PC-3 (cell line): ENCODE measurements at regions not wholly inside any gene's neighbourhood (a gene's known extent, or its start where the extent isn't known, plus 50 kb on each side); places are given as distances from the start of the nearest gene placed in this dataset.

Experiments used
- ATAC-seq: fragments of 200-7000 bp; cut with Tn5 transposase; 2 replicates; pipeline ENCODE4 v1.9.1; 2020; ENCODE audit warnings: mild to moderate bottlenecking, moderate library complexity
- BruUV-seq: library from RNA; stranded (reverse); fragments of 400-500 nt; replicated peaks from 2 replicates; lab custom pipeline; 2021; lab: Mats Ljungman, UMichigan
- CTCF ChIA-PET: fragments of 300-600 bp; sonication (Branson Sonifier 250); formaldehyde crosslinking; loops from one replicate; lab custom pipeline; 2022; ENCODE audit warnings: antibody characterized with exemption; lab: Charles Lee
- POLR2A ChIA-PET: fragments of 300-600 bp; sonication (Branson Sonifier 250); formaldehyde crosslinking; loops from one replicate; lab custom pipeline; 2022; ENCODE audit warnings: antibody characterized with exemption; ENCODE audit not compliant: unreplicated experiment; lab: Charles Lee
- DNase-seq: peaks from one replicate; pipeline ENCODE4 v3.0.0-alpha.2; 2015
- H2AFZ ChIP-seq: fragments of 300-600 bp; sonication (generic); 2 replicates; pipeline ENCODE4 v1.6.0; 2016; ENCODE audit warnings: antibody characterized with exemption, low read length
- H3F3A ChIP-seq: fragments of 300-600 bp; sonication (generic); one replicate; pipeline ENCODE4 v1.6.0; 2017; ENCODE audit warnings: antibody characterized with exemption, low read length, control low read depth, mild to moderate bottlenecking; ENCODE audit not compliant: unreplicated experiment
- H3K27ac ChIP-seq: fragments of 300-600 bp; sonication (generic); 2 replicates; pipeline ENCODE4 v1.5.1; 2016; ENCODE audit warnings: mild to moderate bottlenecking, low read length
- H3K27me3 ChIP-seq: fragments of 300-600 bp; sonication (generic); 2 replicates; pipeline ENCODE4 v1.6.1; 2016; ENCODE audit warnings: low read length, mixed read lengths
- H3K36me3 ChIP-seq: fragments of 300-600 bp; sonication (generic); 2 replicates; pipeline ENCODE4 v1.6.1; 2016; ENCODE audit warnings: low read depth, mixed run types, low read length, mixed read lengths
- H3K4me1 ChIP-seq: fragments of 300-600 bp; sonication (generic); 2 replicates; pipeline ENCODE4 v1.5.1; 2016; ENCODE audit warnings: low read length; ENCODE audit not compliant: insufficient read depth
- H3K4me2 ChIP-seq: fragments of 300-600 bp; sonication (generic); 2 replicates; pipeline ENCODE4 v1.6.0; 2016; ENCODE audit warnings: low read length
- H3K4me3 ChIP-seq: fragments of 300-600 bp; sonication (generic); 2 replicates; pipeline ENCODE4 v1.5.1; 2016; ENCODE audit warnings: mild to moderate bottlenecking, low read length, mixed read lengths
- H3K79me2 ChIP-seq: fragments of 300-600 bp; sonication (generic); 2 replicates; pipeline ENCODE4 v1.6.1; 2017; ENCODE audit warnings: low read length, mixed read lengths
- H3K9ac ChIP-seq: fragments of 300-600 bp; sonication (generic); 2 replicates; pipeline ENCODE4 v1.6.0; 2016; ENCODE audit warnings: mild to moderate bottlenecking, low read length
- H3K9me2 ChIP-seq: fragments of 300-600 bp; sonication (generic); replicated peaks from 2 replicates; pipeline ENCODE4 v1.6.1; 2016; ENCODE audit warnings: mixed run types, low read length, mixed read lengths
- H3K9me3 ChIP-seq: fragments of 300-600 bp; sonication (generic); 2 replicates; pipeline ENCODE4 v1.6.1; 2016; ENCODE audit warnings: low read length, mixed read lengths
- H4K20me1 ChIP-seq: fragments of 300-600 bp; sonication (generic); 2 replicates; pipeline ENCODE4 v1.6.1; 2016; ENCODE audit warnings: low read length, mixed read lengths
- CTCF ChIP-seq: fragments of 300-600 bp; sonication (generic); conservative IDR thresholded peaks from 2 replicates; pipeline ENCODE4 v1.5.1; 2017; ENCODE audit warnings: antibody characterized with exemption, low read depth, mild to moderate bottlenecking, low read length
- EZH2 ChIP-seq: fragments of 300-600 bp; sonication (generic); IDR thresholded peaks from one replicate; pipeline ENCODE4 v1.6.1; 2017; ENCODE audit warnings: antibody characterized with exemption, mild to moderate bottlenecking, low read length; ENCODE audit not compliant: unreplicated experiment
- EZH2phosphoT487 ChIP-seq: fragments of 300-600 bp; sonication (generic); IDR thresholded peaks from 2 replicates; pipeline ENCODE4 v1.6.1; 2018; ENCODE audit warnings: mild to moderate bottlenecking, antibody characterized with exemption, low read length, borderline replicate concordance
- intact Hi-C: fragments of 100-400 bp; cut with micrococcal nuclease; formaldehyde crosslinking; loops from 2 replicates; pipeline ENCODE4 v1.9.0; 2023

- no TSS peak for BruUV-seq
- intact Hi-C loops, result no loop called here
- DNase-seq, result peak; percentile 76
- no peak overlapping the region for H3K4me3 ChIP-seq
- peak overlapping the region; percentile 25; the same call in 1 of the 2 replicates for H2AFZ ChIP-seq
- ChIA-PET CTCF (no interaction called here), POLR2A (interaction anchor here (0.6 kb wide), 1 partner anchor 52 kb away, joined by 4 read pairs; no protein-coding TSS in a partner anchor)
- H3K36me3 ChIP-seq, result no peaks in the 10 kb centered on the region
- peaks cover under 1% of the 10 kb centered on the region; the same call in 1 of the 2 replicates for H3K27me3 ChIP-seq
- no peaks in the 10 kb centered on the region for H3K9me3 ChIP-seq
- H3K27ac ChIP-seq, result 0 out of 2 replicates have a peak overlapping the region, but pooled peaks have one; percentile 19
- no peaks in the 10 kb centered on the region for H3K79me2 ChIP-seq
- 0 out of 2 replicates have a peak overlapping the region, but pooled peaks have one; percentile 8 for H3K4me2 ChIP-seq
- peaks cover 14% of the 10 kb centered on the region for H3K4me1 ChIP-seq
- no peaks in the 10 kb centered on the region for H3K9me2 ChIP-seq
- H3K9ac ChIP-seq, result no peak overlapping the region
- TF ChIP-seq CTCF, result no peak
- no peak for TF ChIP-seq EZH2
- no peak for TF ChIP-seq EZH2phosphoT487
- H3F3A ChIP-seq, result no peaks in the 10 kb centered on the region
- no peaks in the 10 kb centered on the region for H4K20me1 ChIP-seq
- peak; percentile 97 for ATAC-seq
Measured at GRCh38 chr11:32210556-32210955, 119.7 kb downstream of the RCN1 start.

GRCh38 chr11:32213223-32213622 lies 122.3 kb downstream of the RCN1 start:
- POLR2A ChIA-PET, result no interaction called here
- H3K9me2 ChIP-seq, result no peaks in the 10 kb centered on the region
- H3K4me3 ChIP-seq, result no peak overlapping the region
- ATAC-seq, result no peak
- BruUV-seq, result no TSS peak
- no peaks in the 10 kb centered on the region for H4K20me1 ChIP-seq
- intact Hi-C loops, result no loop called here
- H3K9me3 ChIP-seq, result no peaks in the 10 kb centered on the region
- no peaks in the 10 kb centered on the region for H3K79me2 ChIP-seq
- TF ChIP-seq CTCF (no peak), EZH2phosphoT487 (no peak), EZH2 (no peak)
- CTCF ChIA-PET, result interaction anchor here (0.6 kb wide), 1 partner anchor 878 kb away, joined by 4 read pairs; no protein-coding TSS in a partner anchor
- no peaks in the 10 kb centered on the region for H3F3A ChIP-seq
- H3K9ac ChIP-seq, result no peak overlapping the region
- no peak overlapping the region for H3K27ac ChIP-seq
- H2AFZ ChIP-seq, result no peak overlapping the region
- DNase-seq, result peak; percentile 37
- no peaks in the 10 kb centered on the region for H3K27me3 ChIP-seq
- peaks cover 14% of the 10 kb centered on the region for H3K4me1 ChIP-seq
- no peaks in the 10 kb centered on the region for H3K36me3 ChIP-seq
- no peak overlapping the region for H3K4me2 ChIP-seq

GRCh38 chr11:32215157-32215556 lies 124.3 kb downstream of the RCN1 start:
- no peak for ATAC-seq
- ChIA-PET POLR2A (no interaction called here), CTCF (no interaction called here)
- no peak overlapping the region for H2AFZ ChIP-seq
- H3K4me3 ChIP-seq, result no peak overlapping the region
- no peak overlapping the region for H3K27ac ChIP-seq
- TF ChIP-seq EZH2, result no peak
- no peak for TF ChIP-seq EZH2phosphoT487
- peak; percentile 23; the same call in 1 of the 2 replicates for TF ChIP-seq CTCF
- no peaks in the 10 kb centered on the region for H4K20me1 ChIP-seq
- H3F3A ChIP-seq, result no peaks in the 10 kb centered on the region
- intact Hi-C loops, result no loop called here
- no TSS peak for BruUV-seq
- DNase-seq, result no peak
- H3K27me3 ChIP-seq, result peaks cover 4% of the 10 kb centered on the region; the same call in 1 of the 2 replicates
- H3K9ac ChIP-seq, result no peak overlapping the region
- H3K36me3 ChIP-seq, result no peaks in the 10 kb centered on the region
- H3K9me3 ChIP-seq, result no peaks in the 10 kb centered on the region
- peaks cover 12% of the 10 kb centered on the region for H3K4me1 ChIP-seq
- H3K79me2 ChIP-seq, result no peaks in the 10 kb centered on the region
- no peaks in the 10 kb centered on the region for H3K9me2 ChIP-seq
- H3K4me2 ChIP-seq, result no peak overlapping the region
